ENCODE measurements at regions not wholly inside any gene's neighbourhood (a gene's known extent, or its start where the extent isn't known, plus 50 kb on each side); places are given as distances from the start of the nearest gene placed in this dataset.
"Not testable (repeated sequence)": the region's sequence is repeated elsewhere in the genome, so short reads cannot be mapped to it uniquely, and the experiment has no call there.

- Histone ChIP-seq H3K36me3 (no peaks in the 10 kb centered on the region), H3K4me3 (ENCODE audit: low read depth, low read length) (no peak overlapping the region), H3K27ac (no peak overlapping the region), H3K27me3 (ENCODE audit: insufficient read depth, low read depth, severe bottlenecking) (no peaks in the 10 kb centered on the region), H3K9me3 (ENCODE audit: severe bottlenecking) (peaks cover 5% of the 10 kb centered on the region)
- TF ChIP-seq CTCF (IDR thresholded peaks at IDR 0.05; ENCODE audit: low read depth, low read length), result no peak
- no peak for DNase-seq
Measured at GRCh38 chr5:87195616-87196015, 72.1 kb upstream of the RASA1 start.

- H3K9me3 ChIP-seq (ENCODE audit: severe bottlenecking), result peaks cover 5% of the 10 kb centered on the region
- H3K36me3 ChIP-seq, result no peaks in the 10 kb centered on the region
- TF ChIP-seq CTCF (IDR thresholded peaks at IDR 0.05; ENCODE audit: low read depth, low read length), result no peak
- H3K27me3 ChIP-seq (ENCODE audit: insufficient read depth, low read depth, severe bottlenecking), result no peaks in the 10 kb centered on the region
- no peak overlapping the region for H3K4me3 ChIP-seq (ENCODE audit: low read depth, low read length)
- no peak for DNase-seq
- H3K27ac ChIP-seq, result no peak overlapping the region
Measured at GRCh38 chr5:87198010-87198409, 69.7 kb upstream of the RASA1 start.

GRCh38 chr5:87199246-87199645 lies 68.4 kb upstream of the RASA1 start:
- H3K36me3 ChIP-seq; H3K4me3 ChIP-seq (ENCODE audit: low read depth, low read length); H3K27me3 ChIP-seq (ENCODE audit: insufficient read depth, low read depth, severe bottlenecking); H3K27ac ChIP-seq; DNase-seq; H3K9me3 ChIP-seq (ENCODE audit: severe bottlenecking): not testable (repeated sequence)

GRCh38 chr5:87199704-87200103 lies 68.0 kb upstream of the RASA1 start:
- H3K27me3 ChIP-seq (ENCODE audit: insufficient read depth, low read depth, severe bottlenecking); H3K27ac ChIP-seq; DNase-seq; H3K36me3 ChIP-seq; H3K4me3 ChIP-seq (ENCODE audit: low read depth, low read length); H3K9me3 ChIP-seq (ENCODE audit: severe bottlenecking): not testable (repeated sequence)

GRCh38 chr5:87210076-87210475 lies 57.6 kb upstream of the RASA1 start:
- no peak overlapping the region for H3K4me3 ChIP-seq (ENCODE audit: low read depth, low read length)
- no peaks in the 10 kb centered on the region for H3K9me3 ChIP-seq (ENCODE audit: severe bottlenecking)
- H3K27me3 ChIP-seq (ENCODE audit: insufficient read depth, low read depth, severe bottlenecking), result no peaks in the 10 kb centered on the region
- no peak overlapping the region for H3K27ac ChIP-seq
- DNase-seq, result no peak
- no peaks in the 10 kb centered on the region for H3K36me3 ChIP-seq
- no peak for TF ChIP-seq CTCF (IDR thresholded peaks at IDR 0.05; ENCODE audit: low read depth, low read length)

- Histone ChIP-seq H3K36me3 (no peaks in the 10 kb centered on the region), H3K27me3 (ENCODE audit: insufficient read depth, low read depth, severe bottlenecking) (no peaks in the 10 kb centered on the region), H3K27ac (no peak overlapping the region), H3K4me3 (ENCODE audit: low read depth, low read length) (no peak overlapping the region), H3K9me3 (ENCODE audit: severe bottlenecking) (no peaks in the 10 kb centered on the region)
- no peak for TF ChIP-seq CTCF (IDR thresholded peaks at IDR 0.05; ENCODE audit: low read depth, low read length)
- DNase-seq, result no peak
Measured at GRCh38 chr5:87210743-87211142, 56.9 kb upstream of the RASA1 start.

- H3K27ac ChIP-seq, result no peak overlapping the region
Measured at GRCh38 chr5:87211676-87212075, 56.0 kb upstream of the RASA1 start.

GRCh38 chr5:87212183-87212582 lies 55.5 kb upstream of the RASA1 start:
- not testable (repeated sequence) for DNase-seq; H3K27ac ChIP-seq; H3K9me3 ChIP-seq (ENCODE audit: severe bottlenecking); H3K4me3 ChIP-seq (ENCODE audit: low read depth, low read length); H3K36me3 ChIP-seq; H3K27me3 ChIP-seq (ENCODE audit: insufficient read depth, low read depth, severe bottlenecking)

More at GRCh38 chr5:87211676-87212075, 56.0 kb upstream of the RASA1 start:
- no peaks in the 10 kb centered on the region for H3K36me3 ChIP-seq
- no peak for TF ChIP-seq CTCF (IDR thresholded peaks at IDR 0.05; ENCODE audit: low read depth, low read length)
- H3K27me3 ChIP-seq (ENCODE audit: insufficient read depth, low read depth, severe bottlenecking), result no peaks in the 10 kb centered on the region
- H3K4me3 ChIP-seq (ENCODE audit: low read depth, low read length), result no peak overlapping the region
- no peaks in the 10 kb centered on the region for H3K9me3 ChIP-seq (ENCODE audit: severe bottlenecking)
- DNase-seq, result no peak

- not testable (repeated sequence) for H3K36me3 ChIP-seq, DNase-seq
Measured at GRCh38 chr5:87217480-87217879, 50.2 kb upstream of the RASA1 start.

More at GRCh38 chr5:87217480-87217879, 50.2 kb upstream of the RASA1 start:
- not testable (repeated sequence) for H3K27me3 ChIP-seq (ENCODE audit: insufficient read depth, low read depth, severe bottlenecking); H3K4me3 ChIP-seq (ENCODE audit: low read depth, low read length); H3K9me3 ChIP-seq (ENCODE audit: severe bottlenecking); H3K27ac ChIP-seq

All from WERI-Rb-1 (cell line).